Tibial nerve (tissue), 4 donors: ENCODE measurements at regions not wholly inside any gene's neighbourhood (a gene's known extent, or its start where the extent isn't known, plus 50 kb on each side); places are given as distances from the start of the nearest gene placed in this dataset.

Experiments
- CTCF ChIP-seq, 5 experiments: fragments of 200-600 bp in 3 of 5; fragments of 450-650 bp in 2 of 5; sonication (generic) in 3 of 5; IDR thresholded peaks; one replicate each; pipeline ENCODE4 v1.5.1; 2016 to 2019; ENCODE audit warnings: antibody characterized with exemption in 5 of 5, mild to moderate bottlenecking in 3 of 5, moderate library complexity in 2 of 5
- EP300 ChIP-seq, 2 donors: sonication (generic); formaldehyde crosslinking; IDR thresholded peaks; one replicate each; pipeline ENCODE4 v1.6.1; 2017; ENCODE audit warnings: antibody characterized with exemption in 2 of 2, mild to moderate bottlenecking in 1 of 2
- POLR2A ChIP-seq, 2 donors: fragments of 450-650 bp; IDR thresholded peaks; one replicate each; pipeline ENCODE4 v1.6.1; 2017; ENCODE audit warnings: antibody characterized with exemption in 2 of 2, mild to moderate bottlenecking in 2 of 2, moderate library complexity in 2 of 2

GRCh38 chr16:26827386-26827785 lies 239.3 kb upstream of the C16orf82 start:
- no peak for TF ChIP-seq CTCF (IDR thresholded peaks at IDR 0.05)
- TF ChIP-seq POLR2A (IDR thresholded peaks at IDR 0.05) = no peak
- no peak for TF ChIP-seq EP300 (IDR thresholded peaks at IDR 0.05)
